ENCODE measurements at regions not wholly inside any gene's neighbourhood (a gene's known extent, or its start where the extent isn't known, plus 50 kb on each side); places are given as distances from the start of the nearest gene placed in this dataset.

DNA sequence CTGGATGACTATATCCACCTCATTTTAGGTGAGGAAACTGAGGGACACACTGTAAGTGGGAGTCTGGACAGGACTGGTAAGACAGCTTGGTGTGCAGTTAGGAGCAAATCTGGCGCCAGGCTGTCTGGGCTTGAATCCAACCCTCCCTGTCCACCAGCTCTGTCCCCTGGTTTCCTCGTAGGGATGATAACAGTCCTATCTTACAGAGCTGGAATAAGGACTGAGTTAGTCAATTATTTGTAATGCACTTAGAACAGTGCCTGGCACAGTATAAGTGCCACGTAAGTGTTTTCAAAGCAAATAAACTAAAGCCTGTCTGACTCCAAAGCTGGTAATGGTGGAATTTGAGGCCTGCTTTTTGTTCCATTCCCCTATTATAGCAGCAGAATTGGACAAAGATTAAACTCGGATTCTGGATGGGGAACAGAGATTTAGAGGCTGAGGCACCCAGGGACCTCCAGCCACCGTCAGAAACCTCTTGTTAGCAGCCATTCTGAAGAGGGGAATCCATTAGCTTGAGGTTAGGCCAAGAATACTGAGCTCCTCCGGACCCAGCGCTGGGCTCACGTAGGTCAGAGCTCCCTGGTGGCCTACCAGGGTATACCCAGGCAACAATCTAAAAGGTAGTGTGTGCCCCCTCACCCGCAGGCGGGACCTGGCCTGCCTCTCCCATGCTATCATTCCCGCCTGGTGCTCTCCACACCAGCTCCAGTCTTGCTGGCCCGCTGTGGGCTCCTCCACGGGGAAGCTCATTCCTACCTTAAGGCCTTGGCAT is 102.1 kb downstream of the UCHL1 start:
- TF ChIP-seq, protein P1, sequence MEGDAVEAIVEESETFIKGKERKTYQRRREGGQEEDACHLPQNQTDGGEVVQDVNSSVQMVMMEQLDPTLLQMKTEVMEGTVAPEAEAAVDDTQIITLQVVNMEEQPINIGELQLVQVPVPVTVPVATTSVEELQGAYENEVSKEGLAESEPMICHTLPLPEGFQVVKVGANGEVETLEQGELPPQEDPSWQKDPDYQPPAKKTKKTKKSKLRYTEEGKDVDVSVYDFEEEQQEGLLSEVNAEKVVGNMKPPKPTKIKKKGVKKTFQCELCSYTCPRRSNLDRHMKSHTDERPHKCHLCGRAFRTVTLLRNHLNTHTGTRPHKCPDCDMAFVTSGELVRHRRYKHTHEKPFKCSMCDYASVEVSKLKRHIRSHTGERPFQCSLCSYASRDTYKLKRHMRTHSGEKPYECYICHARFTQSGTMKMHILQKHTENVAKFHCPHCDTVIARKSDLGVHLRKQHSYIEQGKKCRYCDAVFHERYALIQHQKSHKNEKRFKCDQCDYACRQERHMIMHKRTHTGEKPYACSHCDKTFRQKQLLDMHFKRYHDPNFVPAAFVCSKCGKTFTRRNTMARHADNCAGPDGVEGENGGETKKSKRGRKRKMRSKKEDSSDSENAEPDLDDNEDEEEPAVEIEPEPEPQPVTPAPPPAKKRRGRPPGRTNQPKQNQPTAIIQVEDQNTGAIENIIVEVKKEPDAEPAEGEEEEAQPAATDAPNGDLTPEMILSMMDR (IDR thresholded peaks at IDR 0.05 in 4 of 5, conservative IDR thresholded peaks at IDR 0.05 in 1 of 5) = no peak
- no peak for TF ChIP-seq POLR2A (IDR thresholded peaks at IDR 0.05)

Measured in gastrocnemius medialis (tissue), 4 donors.